Activated T-cell treated with anti-CD3 and anti-CD28 coated beads for 24 hours (primary cell): ENCODE measurements at regions not wholly inside any gene's neighbourhood (a gene's known extent, or its start where the extent isn't known, plus 50 kb on each side); places are given as distances from the start of the nearest gene placed in this dataset.
"Not testable (repeated sequence)": the region's sequence is repeated elsewhere in the genome, so short reads cannot be mapped to it uniquely, and the experiment has no call there.

Experiments
- DNase-seq: peaks from one replicate; pipeline ENCODE4 v3.0.0-alpha.2; 2020; ENCODE audit warnings: low read depth

DNA sequence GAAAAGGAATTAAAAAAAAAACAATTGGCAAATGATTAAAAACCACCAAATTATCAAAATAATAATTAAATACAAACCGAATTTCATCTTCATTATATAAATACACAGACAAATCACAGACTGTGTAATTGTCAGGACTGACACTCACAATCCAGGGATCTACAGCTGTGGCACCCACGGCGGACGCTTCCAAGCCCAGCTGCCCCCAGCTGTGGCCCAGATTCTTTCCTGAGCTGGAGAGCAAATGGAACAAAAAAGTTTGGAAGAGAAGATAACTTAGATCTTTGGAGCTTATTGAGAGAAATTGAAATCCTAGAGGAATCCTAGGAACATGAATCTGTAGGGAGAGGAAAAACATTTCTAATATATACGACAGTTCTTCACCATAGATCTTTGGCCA is 316.1 kb downstream of the OTUD1 start:
- no peak for DNase-seq

DNA sequence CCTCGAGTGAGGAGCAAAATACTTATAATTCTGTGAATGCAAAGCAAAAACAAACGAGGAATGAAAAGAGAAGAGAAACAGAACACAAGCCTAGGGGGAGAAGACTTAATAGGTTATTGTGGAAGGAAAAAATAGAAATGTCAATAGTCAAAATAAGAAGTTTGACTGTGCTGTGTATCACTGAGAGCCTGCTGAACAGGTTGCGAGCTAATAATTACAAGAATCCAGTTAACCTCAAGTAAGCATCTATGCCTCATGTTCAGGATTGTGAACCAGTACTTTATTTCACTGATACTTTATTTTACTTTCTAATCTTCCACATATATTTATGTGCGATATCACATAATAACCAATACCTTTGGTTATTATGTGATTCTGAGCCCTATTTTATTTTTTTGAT is 316.7 kb downstream of the OTUD1 start:
- DNase-seq = no peak

DNA sequence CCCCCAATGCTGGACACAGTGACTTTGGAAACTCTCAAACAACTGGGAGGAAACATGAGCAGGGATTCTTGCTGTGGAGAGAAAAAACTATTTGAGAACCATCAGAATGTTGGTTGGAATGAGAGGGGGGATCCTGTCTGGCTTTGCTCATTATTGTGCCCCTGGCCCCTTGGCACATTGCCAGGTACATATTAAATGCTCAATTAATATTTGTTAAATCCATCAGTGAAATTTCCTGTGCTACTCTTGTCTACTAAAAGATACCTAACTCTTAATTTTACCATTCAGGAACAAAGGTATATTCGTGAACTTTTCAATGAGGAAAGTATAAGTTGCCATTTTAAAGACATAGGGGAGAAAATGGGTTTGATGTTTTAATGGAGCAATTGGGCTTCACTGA is 329.4 kb downstream of the OTUD1 start:
- no peak for DNase-seq

DNA sequence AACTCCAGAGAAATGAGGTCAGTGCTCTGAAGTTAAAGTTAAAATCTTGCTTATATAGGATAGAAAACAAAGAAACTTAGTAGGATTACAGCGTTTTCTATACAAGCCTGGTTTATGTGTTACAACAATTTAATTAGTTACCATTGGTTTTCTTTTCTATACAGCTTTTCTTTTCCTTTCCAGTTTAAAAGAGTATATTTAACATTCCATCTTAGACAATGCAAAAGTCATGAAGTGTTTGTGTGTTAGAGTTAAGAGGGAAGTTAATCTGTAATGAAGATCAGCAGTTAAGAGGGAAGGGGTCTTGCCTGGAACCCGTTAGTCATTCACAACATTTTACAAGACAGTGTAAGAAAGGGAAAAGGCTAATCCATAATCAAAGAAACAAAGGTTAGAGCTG is 338.3 kb downstream of the OTUD1 start:
- no peak for DNase-seq

DNA sequence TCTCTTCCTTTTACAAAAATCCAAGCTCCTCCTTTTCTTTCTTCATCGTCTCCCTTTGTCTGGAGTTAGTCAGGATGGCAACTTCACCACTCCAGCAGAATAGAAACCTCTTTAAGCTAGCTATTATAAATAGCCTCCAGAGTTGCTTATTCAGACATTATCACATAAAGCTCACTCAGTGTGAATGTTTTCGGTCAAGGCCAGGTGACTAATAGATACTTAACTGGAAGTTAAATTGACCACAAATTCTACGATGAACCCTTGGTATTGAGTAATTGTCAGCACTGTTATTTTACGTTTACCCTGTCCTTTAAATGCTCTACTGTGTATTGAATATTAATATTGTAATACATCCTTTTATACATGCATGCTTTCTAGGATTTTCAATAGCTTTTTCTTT is 340.4 kb downstream of the OTUD1 start:
- no peak for DNase-seq

DNA sequence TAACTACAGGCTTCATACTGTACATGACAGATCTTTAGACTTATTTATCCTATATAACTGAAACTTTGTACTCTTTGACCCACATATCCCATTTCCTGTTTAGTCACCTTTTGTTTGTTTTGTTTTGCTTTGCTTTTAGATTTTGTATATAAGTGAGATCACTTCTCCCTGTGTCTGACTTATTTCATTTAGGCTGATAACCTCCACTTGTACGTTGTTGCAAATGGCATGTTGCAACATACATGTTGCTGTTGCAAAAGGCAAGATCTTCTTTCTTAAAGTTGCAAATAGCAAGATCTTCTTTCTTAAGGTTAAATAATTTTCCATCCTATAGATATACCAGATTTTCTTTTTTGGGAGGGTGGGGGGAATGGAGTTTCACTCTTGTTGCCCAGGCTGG is 341.5 kb downstream of the OTUD1 start:
- DNase-seq = no peak

DNA sequence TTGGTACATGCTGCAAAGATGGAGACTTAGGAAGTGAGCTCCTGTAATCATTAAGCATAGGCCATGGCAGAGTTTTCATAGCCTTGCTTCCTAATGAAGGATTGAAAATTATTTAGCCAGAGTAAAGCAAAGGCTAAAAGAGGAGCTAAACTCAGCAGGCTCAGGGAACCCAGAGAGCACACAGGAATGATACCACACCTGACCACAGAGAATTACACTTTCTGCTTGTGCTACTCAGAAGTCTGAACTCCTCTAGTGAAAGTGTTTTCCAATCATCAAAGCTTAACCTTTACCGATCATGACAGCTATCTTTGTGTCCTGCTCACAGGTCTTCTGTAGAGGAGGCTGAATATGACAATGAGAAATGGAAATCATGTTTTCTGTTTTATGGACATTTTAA is 347.7 kb downstream of the OTUD1 start:
- no peak for DNase-seq

DNA sequence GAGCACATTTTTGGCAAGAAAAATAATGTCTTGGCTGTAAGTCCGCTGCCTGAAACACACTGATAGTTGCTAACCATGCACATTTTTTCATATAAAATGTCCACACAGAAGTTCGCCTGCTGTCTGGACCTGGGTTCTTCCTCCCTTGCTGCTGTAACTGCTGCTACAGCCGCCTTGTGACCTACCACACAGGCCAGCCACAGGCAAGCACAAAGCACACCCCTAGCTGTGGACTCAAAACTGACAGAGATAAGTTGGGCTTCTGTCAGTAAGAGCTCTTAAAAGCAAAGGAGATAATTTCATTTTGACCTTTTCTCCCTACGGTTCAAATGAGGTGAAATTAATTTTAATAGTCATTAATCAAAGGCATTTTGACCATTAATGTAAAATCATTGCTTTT is 354.7 kb downstream of the OTUD1 start:
- no peak for DNase-seq

DNA sequence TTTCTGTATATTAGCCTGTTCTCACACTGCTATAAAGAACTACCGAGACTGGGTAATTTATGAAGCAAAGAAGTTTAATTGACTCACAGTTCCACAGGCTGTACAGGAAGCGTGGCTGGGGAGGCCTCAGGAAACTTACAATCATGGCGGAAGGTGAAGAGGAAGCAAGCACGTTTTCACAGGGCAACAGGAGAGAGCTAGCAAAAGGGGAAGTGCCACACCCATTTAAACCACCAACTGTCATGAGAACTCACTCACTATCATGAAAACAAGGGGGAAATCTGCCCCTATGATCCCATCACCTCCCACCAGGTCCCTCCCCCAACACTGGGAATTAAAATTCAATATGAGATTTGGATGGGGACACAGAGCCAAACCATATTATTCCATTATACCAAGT is 358.6 kb downstream of the OTUD1 start:
- not testable (repeated sequence) for DNase-seq

DNA sequence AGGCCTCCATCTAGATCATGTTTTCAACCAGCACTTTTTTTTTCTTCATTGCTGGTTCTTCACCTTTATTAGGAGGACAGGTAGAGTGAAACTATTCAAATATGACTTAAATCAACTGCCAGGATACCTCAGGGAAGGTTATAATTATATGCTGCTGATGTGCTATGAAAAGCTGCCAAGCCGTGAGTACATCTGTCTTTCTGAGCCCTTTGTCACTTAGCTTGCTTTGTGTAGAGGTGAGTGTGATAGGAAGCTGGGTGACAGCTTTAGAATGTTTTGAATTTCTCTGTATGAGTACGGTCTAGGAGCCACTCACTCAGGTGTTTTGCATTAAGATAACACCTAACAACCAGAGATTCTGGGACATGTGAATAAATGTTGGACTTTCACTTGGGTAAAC is 365.2 kb downstream of the OTUD1 start:
- no peak for DNase-seq

DNA sequence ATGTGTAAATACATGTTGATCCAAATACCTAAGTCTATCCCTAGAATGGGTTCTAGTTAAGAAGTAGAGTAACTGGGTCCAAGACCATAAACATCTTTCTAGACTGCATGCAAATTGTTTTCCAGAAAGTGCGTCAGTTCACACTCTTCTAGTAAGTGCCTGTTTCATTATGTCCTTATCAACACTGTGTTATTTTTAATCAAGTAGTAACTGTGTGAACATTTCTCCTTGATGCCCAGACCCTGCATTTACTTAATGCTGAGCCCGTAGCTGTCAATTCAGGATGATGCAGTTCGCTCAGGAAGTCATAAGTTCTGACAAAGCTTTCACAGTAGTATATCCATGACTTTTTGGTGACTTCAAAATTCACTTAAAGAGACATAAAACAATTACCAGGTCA is 374.8 kb downstream of the OTUD1 start:
- no peak for DNase-seq

DNA sequence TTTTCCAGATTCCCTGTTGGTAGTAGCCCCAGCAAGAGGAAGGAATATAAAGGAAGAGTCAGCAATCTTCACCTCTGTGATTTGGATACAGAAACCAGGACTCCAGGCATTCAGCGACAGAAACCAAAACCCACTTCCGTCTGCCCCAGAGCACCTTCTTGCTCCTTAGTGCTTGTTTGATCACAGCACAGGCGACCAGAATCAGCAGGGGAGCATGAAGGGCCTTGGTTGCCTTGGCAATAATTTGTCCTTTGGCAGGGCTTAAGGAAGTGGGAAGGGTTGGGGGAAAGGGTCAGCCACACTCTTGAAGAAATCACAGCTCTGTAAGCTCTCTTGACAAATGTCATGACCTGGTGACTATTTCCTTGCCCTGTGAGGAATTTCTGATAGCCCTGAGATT is 379.6 kb downstream of the OTUD1 start:
- no peak for DNase-seq

DNA sequence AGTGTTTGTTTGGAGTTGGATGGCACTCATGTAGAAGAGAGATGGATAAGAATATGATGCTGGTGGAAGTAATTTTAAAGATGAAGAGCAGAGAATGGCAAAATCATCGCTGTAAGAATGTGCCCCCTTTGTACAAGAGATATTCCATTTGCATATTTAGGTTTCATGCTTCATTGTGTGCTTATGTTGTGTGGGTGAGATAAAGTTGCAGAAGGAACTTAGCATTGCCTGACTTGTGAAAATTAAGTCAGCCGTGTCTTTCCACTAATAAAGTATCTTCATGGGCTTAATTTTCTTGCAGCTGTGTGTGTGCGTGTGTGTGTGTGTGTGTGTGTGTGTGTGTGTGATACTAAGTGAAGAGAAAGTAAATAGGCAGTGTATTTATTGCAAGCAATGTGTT is 381.9 kb downstream of the OTUD1 start:
- no peak for DNase-seq

DNA sequence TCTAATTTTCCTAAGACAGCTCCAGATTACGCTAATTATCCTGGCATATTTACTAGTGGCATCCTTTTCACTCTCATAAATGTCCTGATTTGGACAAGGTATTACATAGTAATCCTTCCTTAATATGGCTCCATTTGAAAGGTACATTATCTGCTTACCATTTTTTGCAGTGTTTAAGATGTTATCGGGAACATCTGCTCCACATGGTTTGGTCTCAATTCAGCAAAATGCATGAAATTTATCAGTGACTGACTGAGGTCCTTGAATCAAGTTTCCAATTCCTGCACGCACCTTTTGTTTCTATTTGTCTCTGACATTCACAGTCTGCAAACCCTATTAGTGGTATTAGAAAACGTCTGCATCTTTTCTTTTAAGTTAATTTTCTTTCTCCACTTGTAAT is 384.1 kb upstream of the KIAA1217 start:
- DNase-seq = no peak

DNA sequence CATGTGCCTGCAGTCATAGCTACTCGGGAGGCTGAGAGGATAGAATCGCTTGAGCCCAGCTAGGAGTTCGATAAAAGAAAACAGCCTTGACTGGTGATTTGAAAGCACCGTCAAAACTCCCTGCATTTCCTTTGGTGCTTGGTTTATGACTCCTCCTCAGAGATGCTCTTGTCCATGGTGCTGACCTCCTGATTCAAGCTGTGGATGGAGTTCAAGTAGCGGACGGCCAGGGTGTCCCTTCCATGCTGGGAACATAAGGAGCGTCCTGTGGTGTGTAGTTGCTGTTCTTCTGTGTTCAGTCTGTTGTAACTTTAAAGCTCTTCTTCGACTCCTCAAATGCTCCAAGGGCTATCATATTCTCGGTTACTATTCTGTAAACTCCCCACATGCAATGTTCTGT is 382.5 kb upstream of the KIAA1217 start:
- no peak for DNase-seq

DNA sequence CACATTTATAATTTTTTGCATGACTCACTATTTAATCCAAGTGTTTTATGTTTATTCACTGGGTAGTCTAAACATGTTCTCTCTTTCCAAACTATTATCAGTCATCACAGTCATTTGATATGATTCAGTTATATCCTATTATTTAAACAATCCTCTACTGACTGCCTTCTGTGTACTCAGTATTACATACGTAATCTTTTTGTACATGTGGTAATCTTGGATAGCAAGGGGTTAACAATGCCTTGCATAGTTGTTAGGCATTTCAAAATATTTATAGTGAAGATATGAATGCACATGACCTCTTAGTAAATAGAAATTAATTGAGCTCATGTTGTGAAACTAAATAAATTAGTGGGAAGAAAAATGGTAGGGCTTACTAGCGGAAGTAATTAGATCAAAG is 379.4 kb upstream of the KIAA1217 start:
- DNase-seq = no peak

DNA sequence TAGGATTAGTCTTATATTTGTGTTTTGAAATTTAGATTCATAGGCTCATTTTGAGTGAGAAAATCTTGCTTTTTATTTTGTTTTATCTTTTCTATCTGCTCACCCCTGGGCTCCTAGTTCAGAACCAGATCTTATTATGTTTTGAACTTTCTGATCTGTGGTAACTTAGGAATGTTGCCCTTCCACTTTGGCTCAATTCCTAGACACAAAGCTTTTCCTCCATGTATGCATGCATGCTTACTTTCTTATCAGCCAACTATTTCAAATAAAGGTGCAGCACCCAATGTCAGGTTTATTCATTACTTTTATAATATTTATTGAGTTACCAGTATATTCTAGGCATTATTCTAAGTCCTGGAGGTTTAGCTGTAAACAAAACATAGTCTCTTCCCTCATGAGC is 374.8 kb upstream of the KIAA1217 start:
- no peak for DNase-seq

DNA sequence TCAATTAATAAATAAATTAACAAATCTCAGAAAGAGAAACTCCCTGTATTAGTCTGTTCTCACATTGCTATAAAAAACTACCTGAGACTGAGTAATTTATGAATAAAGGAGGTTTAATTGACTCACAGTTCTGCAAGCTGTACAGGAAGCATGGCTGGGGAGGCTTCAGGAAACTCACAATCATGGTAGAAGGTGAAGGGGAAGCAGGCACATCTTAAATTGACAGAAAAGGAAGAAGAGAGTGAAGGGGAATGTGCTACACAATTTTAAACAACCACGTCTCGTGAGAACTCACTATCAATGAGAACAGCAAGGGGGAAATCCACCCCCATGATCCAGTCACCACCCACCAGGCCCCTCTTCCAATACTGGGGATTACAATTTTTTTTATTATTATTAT is 358.3 kb upstream of the KIAA1217 start:
- DNase-seq = no peak

DNA sequence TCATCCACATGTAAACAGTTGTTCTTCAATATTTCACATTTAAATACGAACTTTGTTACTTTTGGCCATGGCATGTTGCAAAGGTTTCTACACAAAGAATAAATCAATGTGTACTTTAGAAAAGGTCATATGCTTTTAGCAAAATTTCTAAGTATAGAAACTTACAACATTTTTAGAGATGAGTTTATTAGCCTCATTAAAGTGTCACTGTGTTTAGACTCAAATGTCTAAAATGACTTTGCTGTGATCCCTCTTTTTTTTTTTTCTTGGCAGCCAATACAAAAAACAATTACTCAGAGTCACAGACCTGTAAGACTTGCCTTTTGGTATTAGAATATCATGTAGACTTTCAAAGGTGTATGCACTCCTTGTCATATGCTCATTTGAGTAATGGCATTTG is 349.3 kb upstream of the KIAA1217 start:
- no peak for DNase-seq

DNA sequence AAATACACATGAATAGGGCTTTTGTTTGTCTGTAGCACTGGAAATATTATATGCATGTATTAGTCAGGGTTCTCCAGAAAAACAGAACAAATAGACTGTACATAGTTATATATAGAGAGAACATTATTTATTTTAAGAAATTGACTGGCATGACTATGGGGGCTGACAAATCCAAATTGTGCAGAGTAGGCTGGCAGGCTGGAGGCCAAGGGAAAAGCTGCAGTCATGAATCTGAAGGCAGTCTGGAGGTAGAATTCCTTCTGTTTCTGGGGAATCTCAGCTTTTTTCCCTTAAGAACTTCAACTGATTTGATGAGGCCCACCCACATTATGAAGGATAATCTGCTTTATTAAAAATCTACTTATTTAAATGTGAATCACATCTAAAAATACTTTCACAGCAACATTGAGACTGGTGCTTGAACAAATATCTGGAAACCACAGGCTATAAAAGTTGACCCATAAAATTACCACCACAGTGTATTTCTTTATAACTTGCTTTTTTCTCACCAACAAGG is 344.2 kb upstream of the KIAA1217 start:
- DNase-seq = no peak

DNA sequence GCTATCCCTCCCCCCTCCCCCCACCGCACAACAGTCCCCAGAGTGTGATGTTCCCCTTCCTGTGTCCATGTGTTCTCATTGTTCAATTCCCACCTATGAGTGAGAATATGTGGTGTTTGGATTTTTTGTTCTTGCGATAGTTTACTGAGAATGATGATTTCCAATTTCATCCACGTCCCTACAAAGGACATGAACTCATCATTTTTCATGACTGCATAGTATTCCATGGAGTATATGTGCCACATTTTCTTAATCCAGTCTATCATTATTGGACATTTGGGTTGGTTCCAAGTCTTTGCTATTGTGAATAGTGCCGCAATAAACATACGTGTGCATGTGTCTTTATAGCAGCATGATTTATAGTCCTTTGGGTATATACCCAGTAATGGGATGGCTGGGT is 342.0 kb upstream of the KIAA1217 start:
- not testable (repeated sequence) for DNase-seq

DNA sequence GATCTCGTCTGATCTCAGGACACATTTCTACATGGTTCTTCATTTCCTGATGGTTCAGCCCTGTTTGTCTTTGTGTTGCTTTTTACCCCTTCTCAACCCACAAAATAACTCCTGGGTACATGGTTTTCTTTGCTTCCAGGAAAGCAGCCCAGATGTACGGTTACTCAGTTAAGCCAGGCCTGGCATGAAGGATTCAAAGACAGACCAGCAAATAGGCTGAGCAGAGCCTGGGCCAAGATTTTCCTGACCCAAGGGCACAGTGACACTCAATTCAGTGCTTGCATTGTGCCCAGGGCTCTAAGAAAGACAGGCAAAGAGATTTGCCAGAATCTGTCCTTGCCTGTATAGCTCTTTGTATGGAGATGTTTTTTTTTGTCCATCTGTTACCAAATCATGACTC is 340.8 kb upstream of the KIAA1217 start:
- no peak for DNase-seq

DNA sequence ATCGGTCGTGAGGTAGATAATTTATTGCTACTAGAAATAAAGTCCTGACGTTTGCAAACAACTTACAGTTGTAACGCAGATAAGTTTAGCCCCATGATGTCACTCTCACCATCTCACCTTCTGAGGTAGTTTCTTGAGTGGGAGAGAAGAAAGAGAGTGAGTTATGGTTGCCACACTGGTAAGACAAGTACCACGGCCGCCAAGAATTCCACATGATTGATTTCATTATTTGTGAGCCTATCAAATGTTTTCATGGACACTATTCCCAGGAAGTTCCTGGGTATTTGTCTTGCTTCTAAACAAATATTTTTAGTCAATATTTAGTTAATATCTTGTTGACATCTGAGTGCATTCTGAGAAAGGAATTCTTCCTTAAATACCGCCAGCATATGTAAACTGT is 339.4 kb upstream of the KIAA1217 start:
- DNase-seq = no peak

DNA sequence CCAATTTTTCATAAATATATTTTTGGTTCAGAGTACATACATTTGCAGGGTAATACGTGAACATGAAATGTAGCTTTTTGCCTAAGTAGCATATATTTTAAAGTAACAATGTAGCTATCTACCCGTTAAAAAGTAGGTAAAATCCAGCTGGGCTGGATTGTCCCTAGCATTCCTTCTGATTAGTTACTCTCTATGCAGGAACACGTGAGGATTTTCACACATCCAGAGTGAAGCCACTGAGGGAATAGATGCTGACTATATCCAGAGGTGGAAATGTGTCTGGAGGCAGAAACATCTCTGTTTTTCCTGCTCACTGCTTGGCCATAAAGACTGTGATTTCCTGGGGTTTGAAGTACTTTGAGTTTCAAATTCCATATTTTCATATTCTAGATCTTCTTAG is 338.9 kb upstream of the KIAA1217 start:
- no peak for DNase-seq
